A549 (cell line): ENCODE measurements at regions not wholly inside any gene's neighbourhood (a gene's known extent, or its start where the extent isn't known, plus 50 kb on each side); places are given as distances from the start of the nearest gene placed in this dataset.

Source experiments
- CTCF ChIP-seq: fragments of >200 bp; sonication (Bioruptor Twin); formaldehyde crosslinking; IDR thresholded peaks from 3 replicates; pipeline ENCODE4 v1.5.1; 2016
- EP300 ChIP-seq, 2 experiments: fragments of >200 bp; sonication (Bioruptor Twin); formaldehyde crosslinking; IDR thresholded peaks; 2 replicates in 1 of 2; 3 replicates in 1 of 2; pipeline ENCODE4 v1.6.1; 2016 to 2017
- MAX ChIP-seq: IDR thresholded peaks from 2 replicates; pipeline ENCODE4 v1.6.1; 2012
- NFE2L2 ChIP-seq: fragments of 150-350 bp; conservative IDR thresholded peaks from 2 replicates; pipeline ENCODE4 v1.6.1; 2014; ENCODE audit warnings: low read length

GRCh38 chr11:103808252-103808651 lies 228.2 kb upstream of the DDI1 start:
- no peak for TF ChIP-seq EP300 (IDR thresholded peaks at IDR 0.05)
- no peak for TF ChIP-seq CTCF
- no peak for TF ChIP-seq NFE2L2
- no peak for TF ChIP-seq MAX
